Spleen (tissue), 11 donors: ENCODE measurements at regions not wholly inside any gene's neighbourhood (a gene's known extent, or its start where the extent isn't known, plus 50 kb on each side); places are given as distances from the start of the nearest gene placed in this dataset.

Experiments used
- DNase-seq: peaks from one replicate; pipeline ENCODE4 v3.0.0-alpha.2; 2020
- H3K27ac ChIP-seq, 8 donors: fragments of 200-600 bp; sonication (generic) in 7 of 8; 1 replicate in 4 of 8; 2 replicates in 4 of 8; pipeline versions ENCODE4 v1.5.0 to v1.8.0; 2016 to 2021; ENCODE audit warnings: inconsistent platforms in 4 of 8, mild to moderate bottlenecking in 4 of 8, moderate library complexity in 1 of 8
- H3K27me3 ChIP-seq, 7 donors: fragments of 200-600 bp; sonication (generic) in 6 of 7; replicated peaks in 1 of 7; 1 replicate in 4 of 7; 2 replicates in 3 of 7; pipeline versions ENCODE4 v1.5.0 to v1.8.0; 2016 to 2021; ENCODE audit warnings: inconsistent platforms in 3 of 7, mild to moderate bottlenecking in 1 of 7
- H3K36me3 ChIP-seq, 6 donors: fragments of 200-600 bp; sonication (generic) in 5 of 6; 1 replicate in 4 of 6; 2 replicates in 2 of 6; pipeline versions ENCODE4 v1.5.0 to v1.8.0; 2016 to 2021; ENCODE audit warnings: inconsistent platforms in 2 of 6
- H3K4me1 ChIP-seq, 6 donors: fragments of 200-600 bp; sonication (generic) in 5 of 6; 1 replicate in 3 of 6; 2 replicates in 3 of 6; pipeline versions ENCODE4 v1.5.0 to v1.8.0; 2016 to 2021; ENCODE audit warnings: inconsistent platforms in 3 of 6
- H3K4me3 ChIP-seq, 8 donors: fragments of 200-600 bp; sonication (generic) in 7 of 8; 1 replicate in 4 of 8; 2 replicates in 4 of 8; pipeline versions ENCODE4 v1.5.0 to v1.8.0; 2016 to 2021; ENCODE audit warnings: inconsistent platforms in 4 of 8, mild to moderate bottlenecking in 4 of 8, moderate library complexity in 2 of 8
- H3K9me3 ChIP-seq, 8 donors: fragments of 200-600 bp; sonication (generic) in 7 of 8; 1 replicate in 4 of 8; 2 replicates in 4 of 8; pipeline versions ENCODE4 v1.5.0 to v1.8.0; 2016 to 2021; ENCODE audit warnings: inconsistent platforms in 4 of 8
- CTCF ChIP-seq, 11 experiments: fragments of 200-600 bp in 7 of 11; fragments of 450-650 bp in 4 of 11; sonication (generic) in 4 of 11; IDR thresholded peaks in 8 of 11; conservative IDR thresholded peaks in 3 of 11; 1 replicate in 7 of 11; 2 replicates in 4 of 11; pipeline versions ENCODE4 v1.4.0 to v1.8.0; 2016 to 2021; ENCODE audit warnings: antibody characterized with exemption in 11 of 11, inconsistent platforms in 4 of 11, mild to moderate bottlenecking in 1 of 11
- POLR2A ChIP-seq, 3 donors: fragments of 450-650 bp; IDR thresholded peaks; one replicate each; pipeline ENCODE4 v1.5.1; 2017; ENCODE audit warnings: antibody characterized with exemption in 3 of 3, mild to moderate bottlenecking in 1 of 3
- POLR2AphosphoS5 ChIP-seq, 3 donors: sonication (generic); formaldehyde crosslinking; IDR thresholded peaks; one replicate each; pipeline ENCODE4 v1.5.1; 2017; ENCODE audit warnings: antibody characterized with exemption in 3 of 3
- WGBS, 5 donors: extraction: QIAGEN DNeasy Blood & Tissue Kit in 3 of 5; methylation state at CpG; one replicate each; pipeline versions ENCODE4 v1.1.5 to v1.1.7; 2013 to 2018; 5-methylcytosine and 5-hydroxymethylcytosine counted together
- intact Hi-C: fragments of 100-400 bp; cut with DNase I; formaldehyde crosslinking; loops from one replicate; pipeline ENCODE4 v1.15.0; 2023; ENCODE audit warnings: low total_unique reads
- donor health status: healthy with polysubstance abuse.
- donor health status: DM: no; HTN: no; CAD: no; lungs with moderate emphysema.
- donor health status: DM: no; HTN: no; CAD: no.
- donor health status: Bipolar disorder and iron deficiency.
- donor health status: healthy.
- donor health status: DM: no; HTN: no; CAD: no.
- donor health status: DM: yes; HTN: yes; CAD: no.

- TF ChIP-seq POLR2AphosphoS5 (IDR thresholded peaks at IDR 0.05) (no peak), POLR2A (IDR thresholded peaks at IDR 0.05) (no peak), CTCF (IDR thresholded peaks at IDR 0.05 in 8 of 11, conservative IDR thresholded peaks at IDR 0.05 in 3 of 11) (no peak)
- Histone ChIP-seq H3K36me3 (no peaks in the 10 kb centered on the region), H3K4me1 (peaks cover 7 to 36% (median 21%) of the 10 kb centered on the region in 6 donors), H3K27ac (peak overlapping the region in 4 of 8 donors; percentile 65 to 77 (median 68)), H3K4me3 (no peak overlapping the region), H3K27me3 (no peaks in the 10 kb centered on the region), H3K9me3 (no peaks in the 10 kb centered on the region)
- intact Hi-C loops, result no loop called here
- WGBS, 5 donors, result 72 to 87% (median 81%) methylated on average over 3 of the region's 3 CpGs
- no peak for DNase-seq
Measured at GRCh38 chr12:89236748-89237383, 115.4 kb downstream of the DUSP6 start.

GRCh38 chr12:89236237-89236636, 116.1 kb downstream of the DUSP6 start:
- 19 to 36% (median 32%) methylated on average over 1 of the region's 1 CpG for WGBS, 5 donors
- Histone ChIP-seq H3K4me3 (peak overlapping the region in 1 of 8 donors; percentile 10), H3K27ac (peak overlapping the region in 6 of 8 donors; percentile 65 to 77 (median 69)), H3K36me3 (no peaks in the 10 kb centered on the region), H3K4me1 (peaks cover 7 to 41% (median 22%) of the 10 kb centered on the region in 6 donors), H3K9me3 (no peaks in the 10 kb centered on the region), H3K27me3 (no peaks in the 10 kb centered on the region)
- no peak for TF ChIP-seq POLR2A (IDR thresholded peaks at IDR 0.05)
- intact Hi-C loops, result no loop called here
- DNase-seq, result no peak

- peak overlapping the region in 7 of 8 donors; percentile 65 to 77 (median 67) for H3K27ac ChIP-seq
- H3K36me3 ChIP-seq, result no peaks in the 10 kb centered on the region
Measured at GRCh38 chr12:89235189-89235993, 116.9 kb downstream of the DUSP6 start.

More at GRCh38 chr12:89235189-89235993, 116.9 kb downstream of the DUSP6 start:
- WGBS, 5 donors, result 16 to 25% (median 17%) methylated on average over 5 of the region's 5 CpGs
- Histone ChIP-seq H3K27me3 (no peaks in the 10 kb centered on the region), H3K4me3 (peak overlapping the region in 1 of 8 donors; percentile 10), H3K9me3 (no peaks in the 10 kb centered on the region), H3K4me1 (peaks cover 7 to 49% (median 26%) of the 10 kb centered on the region in 6 donors)
- TF ChIP-seq POLR2AphosphoS5 (IDR thresholded peaks at IDR 0.05), result peak in 1 of 3 donors; percentile 59
- TF ChIP-seq CTCF (IDR thresholded peaks at IDR 0.05 in 8 of 11, conservative IDR thresholded peaks at IDR 0.05 in 3 of 11), result peak in 1 of 11 experiments; percentile 5
- no peak for TF ChIP-seq POLR2A (IDR thresholded peaks at IDR 0.05)
- intact Hi-C loops, result no loop called here
- no peak for DNase-seq
